H1 (cell line): ENCODE measurements at regions not wholly inside any gene's neighbourhood (a gene's known extent, or its start where the extent isn't known, plus 50 kb on each side); places are given as distances from the start of the nearest gene placed in this dataset.

Experiments
- BACH1 ChIP-seq: IDR thresholded peaks from 2 replicates; pipeline ENCODE4 v1.6.1; 2012; ENCODE audit warnings: low read length, improper control_type of control experiment
- CHD1 ChIP-seq: IDR thresholded peaks from 2 replicates; pipeline ENCODE4 v1.6.1; 2012; ENCODE audit warnings: low read depth, low read length, improper control_type of control experiment
- CTCF ChIP-seq, 3 experiments: IDR thresholded peaks; 1 replicate in 2 of 3; 2 replicates in 1 of 3; pipeline versions ENCODE4 v1.5.1 to v1.6.1; 2011; ENCODE audit warnings: low read length in 3 of 3, mild to moderate bottlenecking in 3 of 3, inconsistent platforms in 2 of 3, low read depth in 1 of 3, moderate library complexity in 1 of 3; ENCODE audit not compliant: insufficient read depth in 1 of 3; ENCODE audit errors: control extremely low read depth in 1 of 3
- EGR1 ChIP-seq: IDR thresholded peaks from 2 replicates; pipeline ENCODE4 v1.6.1; 2011; ENCODE audit warnings: low read depth, low read length, borderline replicate concordance
- EP300 ChIP-seq, 2 experiments: IDR thresholded peaks; 1 replicate in 1 of 2; 2 replicates in 1 of 2; pipeline ENCODE4 v1.6.1; 2011 to 2012; ENCODE audit warnings: low read depth in 2 of 2, low read length in 2 of 2, mild to moderate bottlenecking in 2 of 2, borderline replicate concordance in 1 of 2, inconsistent platforms in 1 of 2, moderate library complexity in 1 of 2
- EZH2 ChIP-seq: fragments of 200-600 bp; sonication (generic); IDR thresholded peaks from 2 replicates; pipeline ENCODE4 v1.7.1; 2012; ENCODE audit warnings: low read depth, mild to moderate bottlenecking, moderate library complexity, low read length, inconsistent platforms; ENCODE audit not compliant: severe bottlenecking
- MAX ChIP-seq: IDR thresholded peaks from 2 replicates; pipeline ENCODE4 v1.6.1; 2012; ENCODE audit warnings: inconsistent platforms
- POLR2A ChIP-seq, 2 experiments: IDR thresholded peaks; 1 replicate in 1 of 2; 2 replicates in 1 of 2; pipeline ENCODE4 v1.6.1; 2011; ENCODE audit warnings: low read depth in 2 of 2, low read length in 2 of 2, mild to moderate bottlenecking in 2 of 2; ENCODE audit errors: control extremely low read depth in 1 of 2
- POU5F1 ChIP-seq: IDR thresholded peaks from 2 replicates; pipeline ENCODE4 v1.6.1; 2011; ENCODE audit warnings: low read depth, mild to moderate bottlenecking, low read length, moderate library complexity
- RAD21 ChIP-seq, 2 experiments: IDR thresholded peaks in 1 of 2; conservative IDR thresholded peaks in 1 of 2; 2 replicates each; pipeline ENCODE4 v1.6.1; 2011; ENCODE audit warnings: low read depth in 2 of 2, low read length in 2 of 2, improper control_type of control experiment in 1 of 2, inconsistent platforms in 1 of 2, mild to moderate bottlenecking in 1 of 2, moderate library complexity in 1 of 2
- SIN3A ChIP-seq, 2 experiments: IDR thresholded peaks in 1 of 2; conservative IDR thresholded peaks in 1 of 2; 2 replicates each; pipeline ENCODE4 v1.6.1; 2011 to 2012; ENCODE audit warnings: low read length in 2 of 2, improper control_type of control experiment in 1 of 2, low read depth in 1 of 2, mild to moderate bottlenecking in 1 of 2
- SP1 ChIP-seq: IDR thresholded peaks from 2 replicates; pipeline ENCODE4 v1.6.1; 2011; ENCODE audit warnings: low read depth, low read length
- TBP ChIP-seq: IDR thresholded peaks from 2 replicates; pipeline ENCODE4 v1.6.1; 2011; ENCODE audit warnings: low read depth, low read length, improper control_type of control experiment
- TCF12 ChIP-seq: IDR thresholded peaks from 2 replicates; pipeline ENCODE4 v1.6.1; 2011; ENCODE audit warnings: low read depth, mild to moderate bottlenecking, low read length

- no peak for TF ChIP-seq EP300 (IDR thresholded peaks at IDR 0.05; ENCODE audit: borderline replicate concordance in 1 of 2, low read depth in 2 of 2, low read length in 2 of 2)
- TF ChIP-seq EZH2 = no peak
- TF ChIP-seq SP1 = no peak
- no peak for TF ChIP-seq RAD21 (IDR thresholded peaks at IDR 0.05 in 1 of 2, conservative IDR thresholded peaks at IDR 0.05 in 1 of 2; ENCODE audit: low read depth in 2 of 2, low read length in 2 of 2)
- no peak for TF ChIP-seq EGR1
- no peak for TF ChIP-seq CTCF (IDR thresholded peaks at IDR 0.05; ENCODE audit: control extremely low read depth in 1 of 3, insufficient read depth in 1 of 3, low read depth in 1 of 3, low read length in 3 of 3)
- no peak for TF ChIP-seq BACH1
- no peak for TF ChIP-seq TBP
- TF ChIP-seq POLR2A (IDR thresholded peaks at IDR 0.05; ENCODE audit: control extremely low read depth in 1 of 2, low read depth in 2 of 2, low read length in 2 of 2) = no peak
- TF ChIP-seq MAX = no peak
- no peak for TF ChIP-seq TCF12
- no peak for TF ChIP-seq CHD1
- TF ChIP-seq POU5F1 = no peak
- TF ChIP-seq SIN3A (conservative IDR thresholded peaks at IDR 0.05 in 1 of 2, IDR thresholded peaks at IDR 0.05 in 1 of 2; ENCODE audit: low read depth in 1 of 2, low read length in 2 of 2) = no peak
These were observed 75.4 kb upstream of the LDLRAD3 start for GRCh38 chr11:35868491-35868890.
